Hindlimb muscle (tissue), 1 donor: ENCODE measurements at regions not wholly inside any gene's neighbourhood (a gene's known extent, or its start where the extent isn't known, plus 50 kb on each side); places are given as distances from the start of the nearest gene placed in this dataset.
"Not testable (repeated sequence)": the region's sequence is repeated elsewhere in the genome, so short reads cannot be mapped to it uniquely, and the experiment has no call there.

Experiments
- DNase-seq: peaks from one replicate; pipeline ENCODE4 v3.0.0-alpha.2; 2013

GRCh38 chr20:29296256-29297230 is 1960.9 kb upstream of the DEFB115 start:
- no peak for DNase-seq

DNA sequence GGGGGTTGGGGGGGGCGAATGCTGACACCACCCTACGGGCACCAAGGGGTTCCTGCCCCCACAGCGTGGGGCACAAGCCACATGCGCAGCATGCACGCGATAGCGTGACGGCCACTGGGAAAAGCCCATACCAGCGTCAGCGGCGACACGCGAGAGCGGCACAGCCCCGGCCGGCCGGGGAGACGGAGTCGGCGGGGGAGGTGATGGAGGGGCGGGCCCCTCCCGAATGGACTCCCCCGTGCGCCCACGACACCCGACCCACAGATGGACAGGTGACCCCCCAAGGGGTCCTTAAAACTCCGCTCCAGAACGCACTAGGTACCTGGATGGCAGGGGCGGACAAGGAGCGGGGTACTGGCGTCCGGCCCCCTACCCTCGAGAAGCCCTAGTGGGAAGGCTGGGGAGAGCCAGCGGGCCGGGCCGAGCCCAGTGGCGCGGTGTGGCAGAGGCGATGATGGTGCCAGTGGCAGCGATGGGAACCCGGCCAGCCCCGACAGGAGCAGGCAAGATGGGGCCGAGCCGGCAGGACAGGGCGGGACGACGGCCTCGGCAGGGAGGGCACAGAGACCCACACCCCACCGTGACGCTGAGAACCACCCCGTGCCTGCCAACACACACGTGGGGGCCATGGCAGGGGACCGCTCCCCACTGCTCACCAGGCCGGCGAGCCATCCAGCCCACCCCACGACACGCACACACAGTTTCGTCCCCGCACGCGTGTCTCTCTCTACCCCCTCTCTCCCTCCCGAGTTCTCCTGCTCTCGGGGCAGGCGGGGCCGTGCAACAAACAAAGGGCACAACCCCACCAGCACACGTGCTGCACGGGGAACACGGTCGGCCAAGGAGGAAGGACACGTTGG is 1959.8 kb upstream of the DEFB115 start:
- DNase-seq = no peak

DNA sequence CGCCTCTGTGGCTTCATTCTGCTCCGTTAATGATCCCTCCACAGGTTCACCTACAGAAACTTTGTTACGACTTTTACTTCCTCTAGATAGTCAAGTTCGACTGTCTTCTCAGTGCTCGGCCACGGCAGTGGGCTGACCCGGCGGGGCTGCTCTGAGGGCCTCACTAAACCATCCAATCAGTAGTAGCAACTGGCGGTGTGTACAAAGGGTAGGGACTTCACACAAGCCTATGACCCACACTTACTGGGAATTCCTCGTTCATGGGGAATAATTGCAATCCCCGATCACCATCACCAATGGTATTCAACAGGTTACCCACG is 1959.2 kb upstream of the DEFB115 start:
- no peak for DNase-seq

DNA sequence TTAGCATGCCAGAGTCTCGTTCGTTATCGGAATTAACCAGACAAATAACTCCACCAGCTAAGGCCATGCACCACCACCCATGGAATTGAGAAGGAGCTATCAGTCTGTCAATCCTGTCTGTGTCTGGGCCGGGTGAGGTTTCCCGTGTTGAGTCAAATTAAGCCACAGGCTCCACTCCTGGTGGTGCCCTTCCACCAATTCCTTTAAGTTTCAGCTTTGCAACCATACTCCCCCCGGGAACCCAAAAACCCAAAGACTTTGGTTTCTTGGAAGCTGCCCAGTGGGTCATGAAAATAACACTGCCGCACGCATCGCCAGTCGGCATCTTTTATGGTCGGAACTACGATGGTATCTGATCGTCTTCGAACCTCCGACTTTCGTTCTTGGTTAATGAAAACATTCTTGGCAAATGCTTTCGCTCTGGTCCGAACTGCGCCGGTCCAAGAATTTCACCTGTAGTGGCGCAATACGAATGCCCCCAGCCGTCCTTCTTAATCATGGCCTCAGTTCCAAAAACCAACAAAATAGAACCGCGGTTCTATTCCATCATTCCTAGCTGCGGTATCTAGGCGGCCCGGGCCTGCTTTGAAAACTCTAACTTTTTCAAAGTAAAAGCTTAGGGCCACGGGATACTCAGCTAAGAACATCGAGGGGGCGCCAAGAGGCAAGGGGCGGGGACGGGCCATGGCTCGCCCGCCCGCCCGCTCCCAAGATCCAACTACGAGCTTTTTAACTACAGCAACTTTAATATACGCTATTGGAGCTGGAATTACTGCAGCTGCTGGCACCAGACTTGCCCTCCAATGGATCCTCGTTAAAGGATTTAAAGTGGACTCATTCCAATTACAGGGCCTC is 1958.5 kb upstream of the DEFB115 start:
- no peak for DNase-seq

DNA sequence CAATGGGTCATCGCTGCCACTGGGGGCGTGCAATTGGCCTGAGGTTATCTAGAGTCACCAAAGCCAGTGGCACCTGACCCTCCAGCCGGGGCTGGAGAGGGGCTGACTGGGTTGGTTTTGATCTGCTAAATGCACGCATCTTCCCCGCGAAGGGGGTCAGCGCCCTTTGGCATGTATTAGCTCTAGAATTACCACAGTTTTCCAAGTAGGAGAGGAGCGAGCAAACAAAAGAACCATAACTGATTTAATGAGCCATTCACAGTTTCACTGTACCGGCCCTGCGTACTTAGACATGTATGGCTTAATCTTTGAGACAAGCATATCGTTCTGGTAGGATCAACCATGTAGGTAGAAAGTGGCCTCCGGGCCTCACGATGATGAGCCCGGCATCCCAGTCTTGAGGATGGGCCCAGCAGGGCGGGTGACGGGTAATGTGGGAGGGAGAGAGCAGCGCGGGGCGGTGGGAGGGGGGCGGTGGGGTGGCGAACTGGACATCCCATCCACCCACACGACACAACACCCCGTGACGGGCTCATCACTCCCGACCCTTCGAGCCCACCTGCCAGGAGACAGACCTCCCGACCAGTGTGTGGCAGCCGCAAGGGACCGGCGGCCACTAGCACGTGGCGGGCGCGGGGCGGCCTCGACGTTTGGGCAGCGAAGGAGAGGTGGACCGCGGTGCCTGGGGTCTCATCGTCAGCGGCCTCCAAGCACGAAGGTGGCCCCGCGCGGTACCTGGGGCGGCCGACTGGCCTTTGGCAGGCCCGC is 1957.5 kb upstream of the DEFB115 start:
- DNase-seq = no peak

GRCh38 chr20:29300579-29301551 is 1956.6 kb upstream of the DEFB115 start:
- DNase-seq = no peak

DNA sequence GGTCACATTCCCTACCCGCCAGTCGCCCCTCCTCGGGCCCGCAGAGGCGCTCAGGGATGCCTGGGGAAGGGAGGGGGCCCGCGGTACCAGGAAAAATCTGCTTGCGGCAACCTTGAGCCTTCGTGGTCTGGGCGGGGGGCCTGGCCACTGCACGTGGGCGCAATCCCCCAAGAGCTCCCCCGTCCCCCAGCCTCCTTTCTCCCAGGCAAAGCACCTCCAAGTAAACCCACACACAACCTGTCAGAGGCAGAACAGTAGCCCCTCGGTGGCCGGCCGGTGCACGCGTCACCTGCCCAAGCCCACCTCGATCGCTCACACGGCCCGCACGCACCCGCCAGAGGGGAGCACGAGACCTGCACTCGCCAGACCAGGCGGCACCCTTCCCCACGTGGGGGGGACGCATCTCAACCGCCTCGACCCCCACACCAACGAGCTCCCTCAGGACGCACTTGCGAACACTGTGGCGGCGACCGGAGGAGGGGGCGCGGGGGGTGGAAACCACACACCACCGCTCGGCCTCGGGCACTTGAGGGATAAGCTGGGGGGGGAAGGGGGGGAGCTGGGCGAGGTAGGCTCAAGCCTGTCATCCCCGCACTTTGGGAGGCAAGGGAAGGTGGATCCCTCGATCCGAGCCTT is 1955.7 kb upstream of the DEFB115 start:
- DNase-seq = no peak

- no peak for DNase-seq
These were observed 1954.4 kb upstream of the DEFB115 start for GRCh38 chr20:29302979-29303644.

DNA sequence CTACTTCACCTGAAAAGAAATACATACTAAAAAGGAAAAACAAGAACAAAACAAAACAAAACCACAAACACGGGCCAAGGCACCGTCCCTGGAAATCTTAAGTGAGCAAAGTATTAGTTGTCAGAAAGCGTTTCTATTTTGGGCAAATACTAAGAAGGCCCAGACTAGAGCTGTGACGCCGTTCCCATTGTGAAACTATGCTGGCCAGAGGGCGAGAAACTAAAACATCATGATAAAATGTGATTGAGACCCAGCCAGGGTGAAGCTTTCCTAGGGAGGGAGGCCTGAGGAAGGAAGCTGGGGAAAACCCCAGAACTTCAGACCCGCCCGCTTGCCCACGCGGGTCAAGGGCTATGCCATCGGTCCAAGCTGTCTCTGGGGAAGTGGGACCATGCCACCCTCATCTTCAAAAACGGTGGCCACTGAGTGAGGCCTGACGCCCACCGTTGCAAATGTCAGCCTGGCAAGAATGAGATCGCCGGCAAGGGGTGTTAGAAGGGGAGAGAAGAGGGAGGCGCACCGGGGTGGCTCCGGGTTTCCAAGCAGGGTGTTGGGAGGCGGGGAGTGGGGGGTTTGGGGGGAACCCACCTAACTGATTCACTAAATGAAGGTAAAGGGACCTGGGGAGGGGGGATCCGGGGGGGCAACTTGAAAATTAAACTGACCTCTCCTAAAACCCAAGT is 1950.9 kb upstream of the DEFB115 start:
- DNase-seq = no peak

- DNase-seq = not testable (repeated sequence)
These were observed 1950.0 kb upstream of the DEFB115 start for GRCh38 chr20:29307484-29307883.

GRCh38 chr20:29308956-29309355 is 1948.5 kb upstream of the DEFB115 start:
- not testable (repeated sequence) for DNase-seq

GRCh38 chr20:29309481-29309880 is 1948.0 kb upstream of the DEFB115 start:
- not testable (repeated sequence) for DNase-seq

DNA sequence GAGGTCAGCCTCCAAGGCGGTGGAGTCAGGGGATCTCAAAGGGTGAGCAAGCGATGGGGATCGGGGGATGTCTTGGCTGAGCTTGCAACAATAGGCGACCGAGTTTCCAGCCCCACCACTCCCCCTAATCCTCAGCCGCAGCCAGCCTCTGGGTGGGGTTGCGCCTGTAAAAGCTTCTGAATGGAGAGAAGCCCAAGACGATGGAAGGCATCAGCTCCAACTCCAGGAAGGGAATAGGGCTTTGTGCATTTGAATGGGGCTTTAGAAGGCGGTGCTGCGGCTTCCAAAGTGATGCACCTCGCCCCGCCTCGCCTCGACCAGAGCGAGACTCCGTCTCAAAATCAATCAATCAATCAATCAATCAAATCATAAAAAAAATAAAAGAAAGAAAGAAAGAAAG is 1946.4 kb upstream of the DEFB115 start:
- not testable (repeated sequence) for DNase-seq

DNA sequence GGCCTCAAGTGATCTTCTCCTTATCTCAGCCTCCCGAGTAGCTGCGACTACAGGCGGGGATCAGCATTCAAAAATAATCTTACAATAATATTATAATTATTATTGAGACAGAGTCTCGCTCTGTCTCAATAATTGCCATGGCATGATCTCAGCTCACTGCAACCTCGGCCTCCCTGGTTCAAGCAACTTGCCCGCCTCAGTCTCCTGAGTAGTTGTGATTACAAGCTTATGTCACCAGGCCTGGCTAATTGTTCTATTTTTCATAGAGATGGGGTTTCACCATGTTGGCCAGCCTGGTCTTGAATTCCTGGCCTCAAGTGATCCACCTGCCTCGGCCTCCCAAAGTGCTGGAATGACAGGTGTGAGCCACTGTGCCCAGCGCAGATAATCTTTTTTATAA is 1944.8 kb upstream of the DEFB115 start:
- not testable (repeated sequence) for DNase-seq

DNA sequence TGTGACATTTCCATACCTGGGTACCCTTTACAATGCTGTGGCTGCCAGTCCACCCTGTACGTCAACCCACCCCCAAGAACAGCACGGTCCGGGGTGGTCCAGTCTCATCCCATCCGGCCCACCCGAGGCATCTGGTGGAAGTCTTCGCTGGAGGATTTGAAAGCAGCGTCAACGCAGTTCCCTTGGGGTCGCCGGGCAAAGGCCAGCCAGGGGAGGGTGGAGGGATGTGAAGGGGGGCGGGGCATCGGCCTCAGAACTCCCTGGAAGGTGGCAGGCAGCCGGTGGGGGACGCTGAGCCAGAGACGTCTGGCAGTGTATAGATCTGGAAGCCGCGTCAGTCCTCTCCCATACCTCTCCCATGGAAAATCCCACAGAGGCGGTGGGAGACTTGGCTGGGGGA is 1944.0 kb upstream of the DEFB115 start:
- DNase-seq = no peak

DNA sequence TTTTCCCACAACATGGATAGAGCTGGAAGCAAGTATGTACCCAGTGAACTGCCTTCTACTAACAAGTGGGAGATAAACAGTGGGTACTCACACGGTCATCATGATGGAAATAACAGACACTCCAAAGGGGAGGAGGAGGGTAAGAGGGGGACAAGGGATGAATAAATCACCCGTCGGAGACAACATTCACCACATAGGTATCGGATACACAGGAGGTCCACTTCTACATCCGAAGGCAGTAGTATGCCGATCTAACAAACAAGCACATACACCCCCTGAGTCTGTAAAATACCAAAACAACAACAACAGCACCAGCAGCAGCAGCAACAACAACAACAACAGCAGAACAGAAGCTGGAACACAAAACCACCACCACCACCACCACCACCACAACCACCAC is 1943.2 kb upstream of the DEFB115 start:
- no peak for DNase-seq

- no peak for DNase-seq
These were observed 1938.5 kb upstream of the DEFB115 start for GRCh38 chr20:29318871-29319461.

- DNase-seq = no peak
These were observed 1937.7 kb upstream of the DEFB115 start for GRCh38 chr20:29319725-29320124.
